NAMALWA (cell line): ENCODE measurements at regions not wholly inside any gene's neighbourhood (a gene's known extent, or its start where the extent isn't known, plus 50 kb on each side); places are given as distances from the start of the nearest gene placed in this dataset.
A peak's percentile ranks its signal among the peaks of the same experiment; 100 is the strongest.
"Not testable (repeated sequence)": the region's sequence is repeated elsewhere in the genome, so short reads cannot be mapped to it uniquely, and the experiment has no call there.

ENCODE experiments used
- DNase-seq: peaks from one replicate; pipeline ENCODE4 v3.0.0-alpha.2; 2015; ENCODE audit warnings: low spot score

DNA sequence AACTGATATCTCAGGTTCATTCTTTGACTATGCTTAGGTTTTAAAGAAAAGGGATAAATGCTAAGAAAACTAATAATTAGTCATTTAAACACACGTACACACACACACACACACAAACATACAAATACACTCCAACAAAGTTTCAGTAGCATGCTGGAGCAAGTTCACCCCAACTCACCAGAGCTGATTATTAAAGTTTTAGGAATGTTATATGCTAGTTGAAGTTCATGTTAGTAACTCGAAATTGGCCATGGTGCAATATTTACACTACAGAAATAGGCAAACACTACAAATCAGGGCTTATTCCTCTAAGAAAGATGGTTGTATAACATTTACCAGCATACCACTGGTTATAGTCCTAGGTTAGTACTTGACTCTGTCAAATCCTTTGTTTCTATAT is 384.0 kb upstream of the DIPK2B start:
- DNase-seq, result no peak

GRCh38 chrX:45577361-45577760 is 376.7 kb upstream of the DIPK2B start:
- DNase-seq, result no peak

DNA sequence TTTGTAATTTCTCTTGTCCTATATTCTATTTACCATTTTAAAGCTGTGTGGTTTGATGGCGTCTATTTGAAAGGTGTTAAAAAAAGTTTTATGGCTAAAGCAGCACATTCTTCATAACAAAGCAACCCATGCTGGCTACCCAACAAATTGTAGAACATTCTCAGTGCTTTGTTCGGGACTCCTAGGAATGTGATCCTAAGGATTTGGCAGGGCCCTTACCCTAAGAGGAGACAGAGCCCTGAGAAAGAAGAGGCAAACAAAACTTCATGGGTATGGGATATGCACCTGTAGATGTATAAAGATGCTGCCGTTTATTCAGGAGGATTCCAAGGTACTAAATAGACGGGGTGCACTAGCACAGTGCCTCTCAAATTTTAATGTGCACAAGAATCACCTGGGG is 370.8 kb upstream of the DIPK2B start:
- DNase-seq, result no peak

GRCh38 chrX:45566456-45566855 is 365.8 kb upstream of the DIPK2B start:
- DNase-seq, result no peak

- peak; percentile 0 for DNase-seq
These were observed 356.7 kb upstream of the DIPK2B start for GRCh38 chrX:45557387-45557786.

- DNase-seq, result no peak
These were observed 354.1 kb upstream of the DIPK2B start for GRCh38 chrX:45554736-45555135.

GRCh38 chrX:45553417-45553816 is 352.7 kb upstream of the DIPK2B start:
- no peak for DNase-seq

- not testable (repeated sequence) for DNase-seq
These were observed 346.0 kb upstream of the DIPK2B start for GRCh38 chrX:45546697-45547096.

GRCh38 chrX:45540181-45540580 is 339.5 kb upstream of the DIPK2B start:
- no peak for DNase-seq

DNA sequence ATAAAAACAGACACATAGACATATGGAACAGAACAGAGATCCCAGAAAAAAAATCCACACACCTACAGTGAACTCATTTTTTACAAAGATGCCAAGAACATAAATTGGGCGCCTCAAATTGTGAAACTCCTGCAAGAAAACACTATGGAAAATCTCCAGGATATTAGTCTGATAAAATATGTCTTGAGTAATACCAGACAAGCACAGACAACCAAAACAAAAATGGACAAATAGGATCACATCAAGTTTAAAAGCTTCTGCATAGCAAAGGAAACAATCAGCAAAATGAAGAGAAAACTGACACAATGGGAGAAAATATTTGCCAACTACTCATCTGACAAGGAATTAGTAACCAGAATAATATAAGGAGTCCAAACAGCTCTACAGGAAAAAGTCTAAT is 337.3 kb upstream of the DIPK2B start:
- DNase-seq, result no peak

- DNase-seq, result no peak
These were observed 327.2 kb upstream of the DIPK2B start for GRCh38 chrX:45527834-45528233.

DNA sequence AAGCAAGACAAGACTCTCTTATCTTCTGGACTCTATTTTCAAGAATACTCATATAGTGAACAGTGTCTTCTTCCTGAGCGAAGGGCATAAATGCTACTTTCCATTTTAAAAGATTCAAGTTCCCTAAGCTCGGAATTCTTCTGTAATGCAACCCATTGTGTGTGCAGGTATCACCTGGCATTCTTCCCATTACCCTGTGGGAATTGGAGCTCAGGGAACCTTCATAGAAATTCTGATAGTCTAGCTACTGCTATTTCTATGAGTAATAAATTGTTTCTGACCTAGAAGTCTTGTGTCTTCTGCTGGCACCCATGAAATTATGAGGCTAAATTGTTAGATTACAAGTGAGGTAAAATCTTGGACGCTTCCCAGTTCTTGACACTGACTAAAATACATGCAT is 324.1 kb upstream of the DIPK2B start:
- DNase-seq, result no peak

DNA sequence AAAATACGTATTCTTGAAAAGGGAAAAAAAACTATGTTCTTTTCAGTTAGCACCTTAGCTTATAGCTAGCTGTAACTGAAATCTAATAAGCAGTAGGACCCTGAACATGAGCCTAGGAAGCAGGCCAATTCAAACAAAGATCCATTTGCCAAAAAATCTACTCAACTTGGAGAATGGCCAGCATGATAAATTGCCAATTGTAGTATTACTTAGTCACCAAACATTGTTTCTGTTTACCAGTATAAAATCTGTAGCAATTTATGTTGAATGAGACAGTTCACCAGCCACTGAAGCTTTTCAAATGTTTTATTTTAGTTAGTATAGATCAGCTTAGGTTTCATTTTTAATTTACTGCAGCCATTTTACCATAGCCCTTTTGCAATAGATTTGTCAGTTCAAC is 323.6 kb upstream of the DIPK2B start:
- no peak for DNase-seq

DNA sequence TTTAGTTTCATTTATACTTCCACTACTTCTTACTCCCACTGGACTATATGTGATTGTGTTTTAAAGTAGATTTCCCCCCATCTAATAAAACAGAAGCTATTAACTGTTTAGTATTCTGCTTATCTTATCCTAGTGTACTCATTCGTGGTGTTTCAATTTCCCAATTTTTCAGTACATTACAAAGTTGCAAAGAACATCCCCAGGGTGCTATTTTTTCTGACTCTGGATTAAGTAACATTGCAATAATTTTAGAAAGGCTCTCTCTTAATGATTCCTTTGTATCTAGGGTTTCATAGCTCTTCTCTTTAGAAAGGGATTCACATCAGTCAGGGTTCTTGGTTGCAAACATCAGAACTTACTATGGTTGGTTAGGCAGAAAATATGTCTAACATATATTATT is 317.9 kb upstream of the DIPK2B start:
- no peak for DNase-seq

DNA sequence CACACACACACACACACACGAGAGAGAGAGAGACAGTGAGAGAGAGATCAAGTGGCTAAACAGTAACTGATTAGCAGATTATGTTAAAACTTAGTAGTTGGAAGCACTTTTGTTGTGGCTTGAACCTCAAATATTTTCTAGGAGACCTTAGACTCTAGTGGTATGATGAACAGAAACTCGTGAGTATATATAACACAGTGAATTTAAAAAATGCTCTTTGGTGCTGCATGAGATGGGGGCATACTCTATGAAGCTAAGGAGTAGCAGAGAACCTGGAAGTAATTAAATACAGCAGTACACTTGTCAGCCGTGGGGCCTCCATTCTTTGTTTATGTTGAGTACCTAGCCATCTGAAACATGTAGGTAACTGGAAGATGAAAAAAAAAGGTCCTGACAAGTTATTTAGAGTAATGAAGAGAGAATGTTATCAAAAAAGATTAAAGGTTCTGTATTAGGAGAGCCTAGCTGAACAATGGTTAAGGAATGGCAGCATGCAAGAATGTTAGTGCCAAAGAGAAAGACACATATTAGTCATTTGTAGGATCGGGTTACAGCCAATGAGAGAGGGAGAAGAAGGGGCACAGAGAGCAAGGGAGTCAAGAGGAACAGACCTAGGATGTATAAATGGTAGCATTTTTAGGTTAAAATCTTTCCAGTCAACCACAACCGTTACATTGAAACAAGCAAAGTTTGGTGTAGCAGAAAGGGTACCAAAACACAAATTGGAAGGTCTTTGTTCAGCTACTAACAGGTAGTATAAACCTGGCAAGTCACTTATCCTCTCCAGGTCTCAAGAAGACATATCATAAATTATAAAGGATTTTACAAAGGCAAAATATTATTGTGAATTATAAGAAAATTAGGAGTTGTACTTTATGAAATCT is 316.7 kb upstream of the DIPK2B start:
- DNase-seq, result no peak

DNA sequence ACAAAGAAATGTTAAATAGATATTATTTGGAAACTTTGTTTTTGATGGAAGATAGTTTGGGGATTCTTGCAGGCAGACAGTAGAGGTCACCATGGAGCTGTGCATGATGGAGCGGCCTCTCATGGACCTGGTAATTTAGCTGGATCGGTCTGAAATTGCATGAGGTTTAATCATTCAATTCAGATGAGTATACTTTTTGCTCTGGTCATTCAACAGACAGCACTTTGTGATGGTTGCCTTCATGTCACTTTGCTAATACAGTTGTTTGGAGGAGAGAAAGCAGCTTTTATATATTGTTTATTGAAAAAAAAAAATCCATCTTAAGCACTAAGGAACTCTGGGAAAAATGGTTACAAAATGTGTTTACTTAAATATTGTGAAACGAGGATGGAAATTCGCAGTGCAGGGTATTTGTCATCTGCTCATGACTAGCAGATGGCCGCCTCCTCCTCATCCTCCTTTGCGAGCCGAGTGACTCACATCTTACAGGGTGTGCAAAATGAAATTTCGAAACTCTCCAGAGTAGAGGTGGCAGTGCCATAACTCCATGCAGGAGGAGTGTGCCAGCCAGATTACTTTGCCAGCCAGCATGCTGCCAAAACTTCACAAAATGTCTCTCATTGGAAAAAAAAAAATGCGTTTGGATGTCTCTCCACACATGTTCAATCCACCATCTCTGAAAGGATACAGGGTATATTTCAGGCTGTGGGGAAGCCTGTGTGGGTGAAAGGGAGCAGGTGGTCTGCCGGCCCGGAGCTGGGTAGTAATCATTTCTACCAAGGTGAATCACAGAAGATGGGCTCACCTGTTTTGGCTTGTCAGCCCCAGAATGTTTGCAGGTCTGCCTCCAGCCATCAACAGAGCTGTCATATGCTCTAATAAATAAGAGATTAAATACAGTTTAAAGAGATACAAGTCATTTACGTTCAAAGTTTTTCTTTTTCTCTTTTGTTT is 314.9 kb upstream of the DIPK2B start:
- peak; percentile 3 for DNase-seq

DNA sequence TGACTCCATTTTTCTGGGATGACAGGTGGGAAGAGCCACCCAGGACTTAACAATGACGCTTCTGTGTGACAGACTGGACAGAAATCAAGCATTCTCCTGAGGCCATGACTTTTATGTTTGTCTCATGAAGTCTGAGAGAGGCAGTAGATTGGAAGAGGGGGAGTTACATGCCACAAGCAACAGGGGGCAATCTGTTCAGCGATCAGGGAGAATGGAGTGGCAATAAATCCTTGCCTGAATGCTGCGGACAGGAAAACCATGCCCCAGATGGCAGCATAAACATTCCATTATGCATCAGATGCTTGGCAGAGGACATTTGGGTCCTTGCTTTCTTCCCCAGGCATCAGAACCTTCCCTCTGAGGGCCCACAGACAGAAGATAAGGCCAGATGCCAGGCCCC is 312.4 kb upstream of the DIPK2B start:
- DNase-seq, result no peak

DNA sequence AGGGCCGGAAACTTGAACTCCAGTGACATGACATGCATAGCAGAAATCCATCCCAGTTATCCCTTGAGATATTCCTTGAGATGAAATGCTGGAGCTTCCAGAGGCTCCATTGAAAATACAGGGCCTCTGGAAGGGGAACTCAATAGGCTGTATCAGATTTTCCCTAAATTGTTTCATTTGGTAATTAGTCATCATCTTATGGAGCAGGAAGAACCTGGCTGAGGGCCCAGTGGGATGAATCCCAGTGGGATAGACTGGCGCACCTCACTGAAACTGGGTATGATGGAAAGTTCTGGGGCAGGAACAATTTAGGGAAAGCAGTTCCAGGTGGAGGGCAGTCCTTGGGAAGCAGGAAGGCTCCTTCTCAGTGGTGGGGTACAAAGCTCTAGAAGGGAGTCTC is 307.8 kb upstream of the DIPK2B start:
- DNase-seq, result no peak

DNA sequence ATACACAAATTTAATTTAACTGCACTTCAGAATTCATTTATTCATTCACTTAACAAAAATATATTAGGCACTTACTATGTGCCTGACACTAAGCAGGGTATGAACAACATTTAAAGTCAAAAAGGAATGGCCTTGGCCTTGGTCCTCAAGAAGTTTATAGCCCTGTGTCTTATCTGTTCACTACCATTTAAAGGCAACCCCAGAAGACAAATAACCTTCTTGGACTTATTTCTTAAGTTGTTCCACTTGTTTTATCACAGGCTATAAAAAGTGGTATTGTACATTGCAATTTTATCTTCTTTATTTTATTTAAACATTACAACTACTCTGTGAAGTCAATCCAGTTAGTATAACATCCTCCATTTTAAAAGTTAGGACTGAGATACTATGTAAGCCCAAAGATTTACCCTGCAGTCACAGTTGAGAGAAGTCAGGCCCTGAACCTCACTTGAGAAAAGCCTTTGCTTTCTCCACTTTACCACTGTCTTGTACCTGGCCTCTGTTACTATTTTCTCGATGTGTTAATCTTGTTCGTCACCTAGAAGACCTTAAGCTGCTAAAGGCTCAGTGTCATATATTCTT is 305.6 kb upstream of the DIPK2B start:
- DNase-seq, result no peak

GRCh38 chrX:45505214-45505613 is 304.5 kb upstream of the DIPK2B start:
- DNase-seq, result no peak

- DNase-seq, result not testable (repeated sequence)
These were observed 303.2 kb upstream of the DIPK2B start for GRCh38 chrX:45503787-45504362.

DNA sequence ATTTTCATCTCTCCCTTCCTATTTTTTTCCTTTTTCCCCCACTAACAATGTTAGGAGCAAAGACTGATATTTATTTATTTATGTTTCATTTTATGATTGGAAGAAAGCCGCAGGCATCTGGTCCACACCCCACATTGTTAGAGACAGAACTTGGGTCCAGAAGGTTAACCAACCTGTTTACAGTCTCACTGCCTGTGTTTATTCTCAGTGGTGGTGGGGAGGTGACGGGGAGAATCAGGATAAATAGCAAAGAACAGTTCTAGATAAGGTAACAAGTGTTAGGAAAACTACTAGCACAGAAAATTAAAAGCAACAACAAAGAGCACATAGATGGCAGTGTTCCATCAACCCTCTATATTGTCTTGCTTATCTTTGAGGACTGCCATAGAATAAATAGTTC is 301.7 kb upstream of the DIPK2B start:
- DNase-seq, result no peak
